OCI-LY7 (cell line): ENCODE measurements at regions not wholly inside any gene's neighbourhood (a gene's known extent, or its start where the extent isn't known, plus 50 kb on each side); places are given as distances from the start of the nearest gene placed in this dataset.

Source experiments
- BruUV-seq: library from RNA; stranded (reverse); fragments of 400-500 nt; replicated peaks from 2 replicates; lab custom pipeline; 2021; lab: Mats Ljungman, UMichigan
- CTCF ChIA-PET: fragments of 300-600 bp; sonication (Branson Sonifier 250); formaldehyde crosslinking; loops from one replicate; lab custom pipeline; 2022; ENCODE audit warnings: antibody characterized with exemption; ENCODE audit not compliant: unreplicated experiment; lab: Charles Lee
- POLR2A ChIA-PET: fragments of 300-600 bp; sonication (Branson Sonifier 250); formaldehyde crosslinking; loops from one replicate; lab custom pipeline; 2022; ENCODE audit warnings: antibody characterized with exemption; lab: Charles Lee
- DNase-seq: peaks from one replicate; pipeline ENCODE4 v3.0.0-alpha.2; 2015; ENCODE audit warnings: low spot score
- H2AFZ ChIP-seq: fragments of 200-600 bp; sonication (generic), shearing (Covaris generic); 2 replicates; pipeline ENCODE4 v1.6.1; 2014; ENCODE audit warnings: mild to moderate bottlenecking, antibody characterized with exemption, low read length, moderate library complexity
- H3K27ac ChIP-seq: fragments of 200-600 bp; sonication (generic); 2 replicates; pipeline ENCODE4 v1.5.1; 2014; ENCODE audit warnings: mixed run types, low read depth, mild to moderate bottlenecking, moderate library complexity, low read length, inconsistent platforms; ENCODE audit not compliant: poor library complexity, severe bottlenecking
- H3K36me3 ChIP-seq: fragments of 200-600 bp; sonication (generic); 2 replicates; pipeline ENCODE4 v1.6.1; 2014; ENCODE audit warnings: mild to moderate bottlenecking, antibody characterized with exemption, low read length, moderate library complexity, mixed read lengths; ENCODE audit not compliant: insufficient read depth
- H3K4me1 ChIP-seq: fragments of 200-600 bp; sonication (generic); 2 replicates; pipeline ENCODE4 v1.5.1; 2014; ENCODE audit warnings: mild to moderate bottlenecking, low read length; ENCODE audit not compliant: insufficient read depth, poor library complexity, severe bottlenecking
- H3K4me2 ChIP-seq: fragments of 200-600 bp; sonication (generic); 2 replicates; pipeline ENCODE4 v1.6.1; 2014; ENCODE audit warnings: mild to moderate bottlenecking, low read length
- H3K4me3 ChIP-seq: fragments of 200-600 bp; sonication (generic); 2 replicates; pipeline ENCODE4 v1.5.1; 2014; ENCODE audit warnings: mild to moderate bottlenecking, low read depth, low read length; ENCODE audit not compliant: poor library complexity, severe bottlenecking
- H3K79me2 ChIP-seq: fragments of 200-600 bp; sonication (generic); 2 replicates; pipeline ENCODE4 v1.6.1; 2016; ENCODE audit warnings: low read depth, mild to moderate bottlenecking, low read length, moderate library complexity, mixed read lengths; ENCODE audit not compliant: insufficient read depth
- H3K9me2 ChIP-seq: fragments of 200-600 bp; sonication (generic); 2 replicates; pipeline ENCODE4 v1.6.1; 2016; ENCODE audit warnings: mild to moderate bottlenecking, low read length, mixed read lengths; ENCODE audit not compliant: insufficient read depth
- H3K9me3 ChIP-seq: fragments of 200-600 bp; sonication (generic); 2 replicates; pipeline ENCODE4 v1.6.1; 2014; ENCODE audit warnings: mild to moderate bottlenecking, mixed run types, low read length, mixed read lengths
- H4K20me1 ChIP-seq: fragments of 200-600 bp; sonication (generic); 2 replicates; pipeline ENCODE4 v1.6.1; 2014; ENCODE audit warnings: mild to moderate bottlenecking, antibody characterized with exemption, low read length, moderate library complexity, mixed read lengths; ENCODE audit not compliant: insufficient read depth
- EZH2phosphoT487 ChIP-seq: fragments of 200-600 bp; sonication (generic); IDR thresholded peaks from 2 replicates; pipeline ENCODE4 v1.6.1; 2018; ENCODE audit warnings: low read depth, borderline replicate concordance, mild to moderate bottlenecking, mixed run types, antibody characterized with exemption, low read length, moderate library complexity, mixed read lengths
- intact Hi-C: fragments of 100-400 bp; cut with micrococcal nuclease; formaldehyde crosslinking; loops from one replicate; pipeline ENCODE4 v1.10.0; 2022; ENCODE audit not compliant: unreplicated experiment
- TF ChIP-seq, protein P1 (sequence below): fragments of 200-600 bp; sonication (generic); conservative IDR thresholded peaks from 2 replicates; pipeline ENCODE4 v1.5.1; 2014; ENCODE audit warnings: mild to moderate bottlenecking, antibody characterized with exemption, low read length, moderate library complexity, mixed read lengths

- ChIA-PET CTCF (no interaction called here), POLR2A (interaction anchor here (0.6 to 1.0 kb wide), 4 partner anchors 88 to 1612 kb away, joined by 3 to 4 read pairs (median 4); no protein-coding TSS in a partner anchor)
- Histone ChIP-seq H3K36me3 (no peaks in the 10 kb centered on the region), H3K9me3 (no peaks in the 10 kb centered on the region), H4K20me1 (no peaks in the 10 kb centered on the region), H3K4me3 (no peak overlapping the region), H3K27ac (no peak overlapping the region), H3K4me2 (no peak overlapping the region), H3K9me2 (no peaks in the 10 kb centered on the region), H3K79me2 (no peaks in the 10 kb centered on the region), H2AFZ (no peak overlapping the region), H3K4me1 (no peaks in the 10 kb centered on the region)
- TF ChIP-seq EZH2phosphoT487 = no peak
- TF ChIP-seq, protein P1, sequence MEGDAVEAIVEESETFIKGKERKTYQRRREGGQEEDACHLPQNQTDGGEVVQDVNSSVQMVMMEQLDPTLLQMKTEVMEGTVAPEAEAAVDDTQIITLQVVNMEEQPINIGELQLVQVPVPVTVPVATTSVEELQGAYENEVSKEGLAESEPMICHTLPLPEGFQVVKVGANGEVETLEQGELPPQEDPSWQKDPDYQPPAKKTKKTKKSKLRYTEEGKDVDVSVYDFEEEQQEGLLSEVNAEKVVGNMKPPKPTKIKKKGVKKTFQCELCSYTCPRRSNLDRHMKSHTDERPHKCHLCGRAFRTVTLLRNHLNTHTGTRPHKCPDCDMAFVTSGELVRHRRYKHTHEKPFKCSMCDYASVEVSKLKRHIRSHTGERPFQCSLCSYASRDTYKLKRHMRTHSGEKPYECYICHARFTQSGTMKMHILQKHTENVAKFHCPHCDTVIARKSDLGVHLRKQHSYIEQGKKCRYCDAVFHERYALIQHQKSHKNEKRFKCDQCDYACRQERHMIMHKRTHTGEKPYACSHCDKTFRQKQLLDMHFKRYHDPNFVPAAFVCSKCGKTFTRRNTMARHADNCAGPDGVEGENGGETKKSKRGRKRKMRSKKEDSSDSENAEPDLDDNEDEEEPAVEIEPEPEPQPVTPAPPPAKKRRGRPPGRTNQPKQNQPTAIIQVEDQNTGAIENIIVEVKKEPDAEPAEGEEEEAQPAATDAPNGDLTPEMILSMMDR = no peak
- intact Hi-C loops = no loop called here
- no peak for DNase-seq
- no TSS peak for BruUV-seq
Observed at GRCh38 chr2:144833075-144833637, 313.2 kb upstream of the ZEB2 start.

DNA sequence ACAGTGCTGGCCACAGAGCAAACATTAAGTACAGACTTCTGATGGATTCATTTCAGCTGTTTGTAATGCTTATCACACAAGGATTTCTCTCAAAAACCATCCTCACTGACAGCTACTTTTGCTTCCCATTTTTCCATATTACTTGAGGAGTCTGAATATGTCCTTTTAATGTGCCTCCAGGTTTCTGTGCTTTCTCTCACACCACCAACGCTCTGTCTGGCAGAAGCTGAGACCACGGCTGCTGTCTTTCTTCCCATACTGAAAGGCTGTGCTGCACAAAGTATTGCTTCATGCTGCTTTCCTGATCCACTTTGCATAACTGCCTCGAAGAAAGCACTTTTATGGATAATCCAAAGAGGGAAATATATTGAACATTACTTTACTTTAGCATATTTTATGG, 312.1 kb upstream of the ZEB2 start:
- intact Hi-C loops = no loop called here
- TF ChIP-seq, protein P1 = no peak
- no peak for TF ChIP-seq EZH2phosphoT487
- no peak for DNase-seq
- no peaks in the 10 kb centered on the region for H3K9me2 ChIP-seq
- no peaks in the 10 kb centered on the region for H3K9me3 ChIP-seq
- no peaks in the 10 kb centered on the region for H3K36me3 ChIP-seq
- ChIA-PET CTCF (no interaction called here), POLR2A (interaction anchor here (1.2 kb wide), 1 partner anchor 941 kb away, joined by 3 read pairs; no protein-coding TSS in a partner anchor)
- no peaks in the 10 kb centered on the region for H4K20me1 ChIP-seq
- no TSS peak for BruUV-seq
- no peak overlapping the region for H3K4me3 ChIP-seq
- H3K4me2 ChIP-seq = no peak overlapping the region
- no peaks in the 10 kb centered on the region for H3K79me2 ChIP-seq
- no peak overlapping the region for H3K27ac ChIP-seq
- H3K4me1 ChIP-seq = no peaks in the 10 kb centered on the region
- no peak overlapping the region for H2AFZ ChIP-seq

- Histone ChIP-seq H3K27ac (no peak overlapping the region), H3K4me3 (no peak overlapping the region), H3K9me3 (no peaks in the 10 kb centered on the region), H3K79me2 (no peaks in the 10 kb centered on the region), H2AFZ (no peak overlapping the region), H4K20me1 (no peaks in the 10 kb centered on the region), H3K36me3 (no peaks in the 10 kb centered on the region), H3K9me2 (no peaks in the 10 kb centered on the region), H3K4me1 (no peaks in the 10 kb centered on the region), H3K4me2 (no peak overlapping the region)
- CTCF ChIA-PET = no interaction called here
- TF ChIP-seq EZH2phosphoT487 = no peak
- TF ChIP-seq, protein P1 = no peak
- intact Hi-C loops = no loop called here
- DNase-seq = no peak
- POLR2A ChIA-PET = interaction anchor here (0.7 kb wide), 1 partner anchor 32 kb away, joined by 4 read pairs; no protein-coding TSS in a partner anchor
- BruUV-seq = no TSS peak
Observed at GRCh38 chr2:144830543-144830942, 310.6 kb upstream of the ZEB2 start.
